Glutamatergic neuron (in vitro differentiated cells): ENCODE measurements at regions not wholly inside any gene's neighbourhood (a gene's known extent, or its start where the extent isn't known, plus 50 kb on each side); places are given as distances from the start of the nearest gene placed in this dataset.

Experiments
- DNase-seq: peaks from one replicate; pipeline ENCODE4 v3.0.0; 2022
- H3K27ac Mint-ChIP-seq: one replicate; pipeline ENCODE4 v1.8.0; 2020; ENCODE audit warnings: mild to moderate bottlenecking, mixed read lengths, inconsistent platforms; ENCODE audit not compliant: unreplicated experiment
- H3K27me3 Mint-ChIP-seq: one replicate; pipeline ENCODE4 v1.8.0; 2020; ENCODE audit warnings: mild to moderate bottlenecking, moderate library complexity, mixed read lengths, inconsistent platforms; ENCODE audit not compliant: unreplicated experiment
- H3K36me3 Mint-ChIP-seq: one replicate; pipeline ENCODE4 v1.8.0; 2020; ENCODE audit warnings: mild to moderate bottlenecking, mixed read lengths, inconsistent platforms; ENCODE audit not compliant: unreplicated experiment
- H3K4me1 Mint-ChIP-seq: one replicate; pipeline ENCODE4 v1.8.0; 2020; ENCODE audit warnings: mild to moderate bottlenecking, low read depth, mixed read lengths, inconsistent platforms; ENCODE audit not compliant: unreplicated experiment
- H3K4me3 Mint-ChIP-seq: one replicate; pipeline ENCODE4 v1.8.0; 2020; ENCODE audit warnings: mild to moderate bottlenecking, mixed read lengths, inconsistent platforms; ENCODE audit not compliant: unreplicated experiment
- H3K9me3 Mint-ChIP-seq: one replicate; pipeline ENCODE4 v1.8.0; 2020; ENCODE audit warnings: mild to moderate bottlenecking, moderate library complexity, mixed read lengths, inconsistent platforms; ENCODE audit not compliant: unreplicated experiment
- TF ChIP-seq, protein P1 (sequence below): fragments of 200-600 bp; sonication (generic); IDR thresholded peaks from one replicate; pipeline ENCODE4 v1.5.0; 2021; ENCODE audit not compliant: partially characterized antibody, unreplicated experiment

DNA sequence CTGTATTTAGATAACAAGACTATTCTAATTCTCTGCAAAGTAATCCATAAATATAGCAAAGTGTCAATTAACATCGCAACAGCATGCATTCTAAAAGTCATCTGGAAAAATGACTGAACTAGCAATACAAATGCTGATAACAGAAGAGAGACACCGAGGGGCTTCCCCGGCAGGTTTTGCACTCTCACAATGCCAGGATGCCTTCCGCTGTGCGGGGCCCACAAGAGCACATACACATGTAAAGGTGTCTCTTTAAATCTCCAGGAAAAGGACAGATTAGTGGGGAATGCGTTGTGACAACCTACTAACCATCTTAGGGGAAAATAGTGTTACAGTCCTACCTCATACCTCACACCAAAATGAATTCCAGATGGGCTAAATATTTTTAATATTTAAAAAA is 86.9 kb downstream of the CXCL12 start:
- no peaks in the 10 kb centered on the region for H3K9me3 Mint-ChIP-seq
- H3K27ac Mint-ChIP-seq: no peak overlapping the region
- TF ChIP-seq, protein P1, sequence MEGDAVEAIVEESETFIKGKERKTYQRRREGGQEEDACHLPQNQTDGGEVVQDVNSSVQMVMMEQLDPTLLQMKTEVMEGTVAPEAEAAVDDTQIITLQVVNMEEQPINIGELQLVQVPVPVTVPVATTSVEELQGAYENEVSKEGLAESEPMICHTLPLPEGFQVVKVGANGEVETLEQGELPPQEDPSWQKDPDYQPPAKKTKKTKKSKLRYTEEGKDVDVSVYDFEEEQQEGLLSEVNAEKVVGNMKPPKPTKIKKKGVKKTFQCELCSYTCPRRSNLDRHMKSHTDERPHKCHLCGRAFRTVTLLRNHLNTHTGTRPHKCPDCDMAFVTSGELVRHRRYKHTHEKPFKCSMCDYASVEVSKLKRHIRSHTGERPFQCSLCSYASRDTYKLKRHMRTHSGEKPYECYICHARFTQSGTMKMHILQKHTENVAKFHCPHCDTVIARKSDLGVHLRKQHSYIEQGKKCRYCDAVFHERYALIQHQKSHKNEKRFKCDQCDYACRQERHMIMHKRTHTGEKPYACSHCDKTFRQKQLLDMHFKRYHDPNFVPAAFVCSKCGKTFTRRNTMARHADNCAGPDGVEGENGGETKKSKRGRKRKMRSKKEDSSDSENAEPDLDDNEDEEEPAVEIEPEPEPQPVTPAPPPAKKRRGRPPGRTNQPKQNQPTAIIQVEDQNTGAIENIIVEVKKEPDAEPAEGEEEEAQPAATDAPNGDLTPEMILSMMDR: no peak
- H3K27me3 Mint-ChIP-seq: no peaks in the 10 kb centered on the region
- no peak overlapping the region for H3K4me3 Mint-ChIP-seq
- H3K36me3 Mint-ChIP-seq: no peaks in the 10 kb centered on the region
- DNase-seq: no peak
- H3K4me1 Mint-ChIP-seq: peaks cover 2% of the 10 kb centered on the region

DNA sequence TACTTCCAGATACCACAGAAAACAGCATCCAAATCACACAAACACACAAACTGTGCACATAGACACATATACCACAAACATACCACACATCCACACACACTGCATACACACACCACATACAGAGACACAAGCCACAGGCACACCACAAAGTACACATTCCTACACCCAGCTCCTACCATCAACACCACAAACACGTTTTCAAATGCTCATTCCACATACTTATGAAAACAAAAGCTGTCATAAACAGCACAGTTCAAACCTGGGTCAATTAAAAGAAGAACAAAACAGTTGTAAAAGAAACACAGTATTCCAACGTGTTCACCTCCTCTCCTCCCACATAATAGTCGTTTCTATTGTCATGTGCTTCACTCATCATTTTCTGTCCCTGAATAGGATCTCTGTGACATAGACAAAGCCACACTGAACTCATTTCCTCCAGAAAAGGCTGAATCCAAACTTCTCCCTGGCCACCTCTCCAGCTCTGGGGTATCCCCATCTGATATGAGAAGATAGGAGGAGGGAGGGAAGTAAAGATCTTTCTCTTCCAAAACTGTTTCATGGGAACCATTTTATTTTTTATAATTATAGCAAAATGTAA is 89.2 kb downstream of the CXCL12 start:
- Mint-ChIP-seq H3K36me3 (no peaks in the 10 kb centered on the region), H3K4me1 (no peaks in the 10 kb centered on the region), H3K4me3 (no peak overlapping the region), H3K9me3 (no peaks in the 10 kb centered on the region), H3K27me3 (no peaks in the 10 kb centered on the region), H3K27ac (no peak overlapping the region)
- TF ChIP-seq, protein P1: no peak
- no peak for DNase-seq

DNA sequence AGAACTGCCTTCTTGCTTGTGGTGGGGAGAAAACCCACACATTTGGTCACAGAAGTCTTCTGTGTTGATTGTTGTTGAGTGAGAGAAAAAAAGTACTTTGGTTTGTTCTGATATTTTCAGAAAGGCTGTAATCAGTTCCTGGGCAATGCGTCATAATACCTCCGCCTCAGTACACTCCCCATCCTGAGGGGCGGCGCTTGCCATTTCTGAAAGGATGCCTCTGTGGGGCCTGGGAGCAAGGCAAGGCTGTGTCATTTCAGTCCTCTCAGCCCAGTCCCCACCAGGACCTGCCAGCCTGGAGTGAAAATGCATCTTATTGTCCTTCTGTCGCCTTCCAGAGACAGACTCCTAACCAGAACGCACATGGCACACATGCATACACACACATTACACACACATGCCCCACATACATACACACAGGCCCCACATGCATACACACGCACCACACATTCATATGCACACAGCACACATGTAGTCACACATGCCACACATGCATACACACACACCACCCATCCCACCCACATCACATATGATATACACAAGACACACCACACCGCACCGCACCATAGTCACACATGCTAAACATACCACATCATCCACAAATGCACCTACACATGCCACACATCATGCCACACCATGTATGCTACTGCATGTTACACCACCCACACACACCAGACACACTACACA is 90.0 kb downstream of the CXCL12 start:
- no peak overlapping the region for H3K27ac Mint-ChIP-seq
- DNase-seq: no peak
- H3K36me3 Mint-ChIP-seq: no peaks in the 10 kb centered on the region
- H3K4me3 Mint-ChIP-seq: no peak overlapping the region
- no peaks in the 10 kb centered on the region for H3K4me1 Mint-ChIP-seq
- no peaks in the 10 kb centered on the region for H3K27me3 Mint-ChIP-seq
- TF ChIP-seq, protein P1: no peak
- H3K9me3 Mint-ChIP-seq: no peaks in the 10 kb centered on the region

DNA sequence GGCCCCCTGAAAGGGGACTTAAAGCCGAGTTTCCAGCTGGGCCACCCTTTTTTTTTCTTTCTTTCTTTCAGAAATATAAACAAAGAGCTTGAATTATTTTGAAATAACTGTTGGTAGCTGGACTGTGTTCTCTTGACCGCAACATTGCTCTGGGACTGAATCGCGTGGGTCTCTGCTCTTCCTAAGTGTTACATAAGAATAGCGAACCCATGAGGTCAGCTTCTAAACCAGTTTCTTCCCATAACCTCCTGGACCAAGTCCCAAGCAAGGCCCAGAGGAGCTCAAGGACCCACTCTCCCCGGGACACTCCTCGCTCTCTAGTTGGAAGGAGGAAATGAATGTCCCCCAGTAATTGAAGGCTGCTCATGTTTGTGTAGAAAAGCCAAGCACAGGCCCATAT is 91.1 kb downstream of the CXCL12 start:
- no peaks in the 10 kb centered on the region for H3K27me3 Mint-ChIP-seq

More for the DNA sequence above, 91.1 kb downstream of the CXCL12 start:
- TF ChIP-seq, protein P1: no peak
- Mint-ChIP-seq H3K27ac (no peak overlapping the region), H3K36me3 (no peaks in the 10 kb centered on the region), H3K9me3 (no peaks in the 10 kb centered on the region), H3K4me3 (no peak overlapping the region), H3K4me1 (no peaks in the 10 kb centered on the region)
- no peak for DNase-seq
